ENCODE measurements at regions not wholly inside any gene's neighbourhood (a gene's known extent, or its start where the extent isn't known, plus 50 kb on each side); places are given as distances from the start of the nearest gene placed in this dataset.
"Not testable (repeated sequence)": the region's sequence is repeated elsewhere in the genome, so short reads cannot be mapped to it uniquely, and the experiment has no call there.

DNA sequence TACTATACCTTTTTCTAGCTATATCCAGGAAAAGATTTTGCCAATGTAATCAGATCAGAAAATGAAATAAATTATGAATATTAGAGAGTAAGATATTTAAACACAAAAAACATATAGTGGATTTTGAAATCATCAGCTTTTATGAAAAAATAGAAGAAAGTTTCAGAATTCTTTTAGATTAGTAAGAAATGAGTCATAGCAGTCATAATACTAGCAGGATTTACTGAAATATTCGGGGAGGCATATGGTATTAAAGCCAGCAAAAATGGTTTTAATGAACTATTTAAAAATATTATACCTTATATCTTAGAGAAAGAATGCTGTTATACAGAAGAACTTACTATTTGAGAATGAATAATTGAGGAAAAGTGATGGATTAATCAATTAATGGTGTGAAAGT, 303.6 kb upstream of the NUDT12 start:
- TF ChIP-seq, protein P1, sequence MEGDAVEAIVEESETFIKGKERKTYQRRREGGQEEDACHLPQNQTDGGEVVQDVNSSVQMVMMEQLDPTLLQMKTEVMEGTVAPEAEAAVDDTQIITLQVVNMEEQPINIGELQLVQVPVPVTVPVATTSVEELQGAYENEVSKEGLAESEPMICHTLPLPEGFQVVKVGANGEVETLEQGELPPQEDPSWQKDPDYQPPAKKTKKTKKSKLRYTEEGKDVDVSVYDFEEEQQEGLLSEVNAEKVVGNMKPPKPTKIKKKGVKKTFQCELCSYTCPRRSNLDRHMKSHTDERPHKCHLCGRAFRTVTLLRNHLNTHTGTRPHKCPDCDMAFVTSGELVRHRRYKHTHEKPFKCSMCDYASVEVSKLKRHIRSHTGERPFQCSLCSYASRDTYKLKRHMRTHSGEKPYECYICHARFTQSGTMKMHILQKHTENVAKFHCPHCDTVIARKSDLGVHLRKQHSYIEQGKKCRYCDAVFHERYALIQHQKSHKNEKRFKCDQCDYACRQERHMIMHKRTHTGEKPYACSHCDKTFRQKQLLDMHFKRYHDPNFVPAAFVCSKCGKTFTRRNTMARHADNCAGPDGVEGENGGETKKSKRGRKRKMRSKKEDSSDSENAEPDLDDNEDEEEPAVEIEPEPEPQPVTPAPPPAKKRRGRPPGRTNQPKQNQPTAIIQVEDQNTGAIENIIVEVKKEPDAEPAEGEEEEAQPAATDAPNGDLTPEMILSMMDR (conservative IDR thresholded peaks at IDR 0.05; ENCODE audit: low read depth, low read length) = no peak
- DNase-seq (ENCODE audit: low read depth) = peak; percentile 40
- H3K4me3 ChIP-seq (ENCODE audit: low read depth, low read length) = no peak overlapping the region

DNA sequence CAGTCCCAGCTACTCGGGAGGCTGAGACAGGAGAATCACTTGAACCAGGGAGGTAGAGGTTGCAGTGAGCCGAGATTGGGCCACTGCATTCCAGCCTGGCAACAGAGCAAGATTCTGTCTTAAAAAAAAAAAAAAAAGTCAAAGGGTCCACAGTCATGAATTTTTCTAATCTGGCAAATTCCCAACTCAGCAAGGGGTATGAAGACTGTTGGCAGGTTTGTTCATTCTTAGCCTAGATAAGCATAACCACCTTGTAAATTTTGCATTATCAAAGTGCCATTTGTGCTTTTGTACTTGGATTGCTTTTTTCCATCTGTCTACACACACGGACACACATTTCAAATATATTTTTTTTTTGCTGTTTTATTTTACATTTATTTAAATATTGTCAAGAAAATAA, 299.8 kb upstream of the NUDT12 start:
- peak; percentile 79 for DNase-seq (ENCODE audit: low read depth)
- H3K4me3 ChIP-seq (ENCODE audit: low read depth, low read length) = no peak overlapping the region
- TF ChIP-seq, protein P1 (conservative IDR thresholded peaks at IDR 0.05; ENCODE audit: low read depth, low read length) = no peak

DNA sequence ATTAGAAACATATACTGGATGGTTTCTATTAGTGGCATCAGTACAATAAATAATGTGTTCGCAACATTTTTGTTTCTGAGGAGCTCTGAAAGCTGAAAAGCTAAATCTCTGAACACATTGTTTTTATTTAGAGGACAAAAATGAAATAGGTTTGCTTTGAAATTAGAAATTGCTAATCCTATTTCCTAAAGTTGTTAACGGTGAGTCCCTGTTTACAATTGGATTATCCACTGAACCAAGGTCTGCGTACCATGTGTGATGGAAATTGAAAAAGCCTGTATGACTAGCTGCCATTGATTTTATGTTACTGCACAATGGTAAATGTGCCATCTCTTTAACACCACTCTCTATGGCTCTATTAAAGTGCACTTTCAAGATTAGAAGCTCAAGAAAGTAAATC, 297.7 kb upstream of the NUDT12 start:
- TF ChIP-seq, protein P1 (conservative IDR thresholded peaks at IDR 0.05; ENCODE audit: low read depth, low read length) = no peak
- no peak for DNase-seq (ENCODE audit: low read depth)
- H3K4me3 ChIP-seq (ENCODE audit: low read depth, low read length) = no peak overlapping the region

DNA sequence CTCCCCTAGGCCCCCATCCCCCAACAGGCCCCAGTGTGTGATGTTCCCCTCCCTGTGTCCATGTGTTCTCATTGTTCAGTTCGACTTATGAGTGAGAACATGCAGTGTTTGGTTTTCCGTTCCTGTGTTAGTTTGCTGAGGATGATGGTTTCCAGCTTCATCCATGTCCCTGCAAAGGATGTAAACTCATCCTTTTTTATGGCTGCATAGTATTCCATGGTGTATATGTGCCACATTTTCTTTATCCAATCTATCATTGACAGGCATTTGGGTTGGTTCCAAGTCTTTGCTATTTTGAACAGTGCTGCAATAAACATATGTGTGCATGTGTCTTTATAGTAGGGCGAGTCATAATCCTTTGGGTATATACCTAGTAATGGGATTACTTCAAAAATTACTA, 295.8 kb upstream of the NUDT12 start:
- not testable (repeated sequence) for H3K4me3 ChIP-seq (ENCODE audit: low read depth, low read length); DNase-seq (ENCODE audit: low read depth)

DNA sequence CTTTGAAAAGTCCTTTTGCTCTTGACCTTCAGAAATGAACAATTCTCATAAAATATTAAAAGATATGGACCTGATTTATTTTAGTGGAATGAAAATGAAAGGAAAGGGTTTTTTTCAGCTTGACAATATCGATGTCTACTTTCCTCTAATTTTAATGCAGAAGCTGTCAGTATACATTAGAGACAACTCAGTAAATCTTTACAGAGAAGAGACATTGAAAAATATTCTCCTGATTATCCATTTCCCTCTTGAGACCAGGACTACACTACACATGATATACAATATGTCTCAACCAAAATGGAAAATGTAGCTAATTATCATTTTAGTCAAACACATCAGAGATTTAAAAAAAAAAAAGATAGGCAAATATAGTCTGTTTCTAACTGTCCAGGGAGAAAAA, 288.5 kb upstream of the NUDT12 start:
- DNase-seq (ENCODE audit: low read depth) = no peak
- H3K4me3 ChIP-seq (ENCODE audit: low read depth, low read length) = no peak overlapping the region
- TF ChIP-seq, protein P1 (conservative IDR thresholded peaks at IDR 0.05; ENCODE audit: low read depth, low read length) = no peak

DNA sequence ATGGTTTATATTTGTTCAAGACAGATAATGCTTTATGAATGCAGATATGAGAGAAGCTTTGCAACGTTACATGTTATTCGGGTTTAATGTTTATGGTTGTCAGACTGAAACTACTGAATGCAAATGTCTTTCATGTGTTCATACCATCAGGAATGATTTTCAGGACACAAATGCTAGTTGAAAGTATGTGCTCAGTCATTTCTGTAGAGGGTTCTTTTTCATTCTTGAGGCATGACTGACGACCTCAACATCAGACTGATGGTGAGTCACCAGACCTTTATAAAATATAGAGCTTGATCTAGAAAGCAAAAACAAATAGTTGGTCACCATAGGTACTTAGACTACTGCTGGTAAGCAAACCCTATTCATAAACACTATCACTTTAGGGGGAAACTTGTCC, 287.3 kb upstream of the NUDT12 start:
- peak; percentile 94 for DNase-seq (ENCODE audit: low read depth)
- TF ChIP-seq, protein P1 (conservative IDR thresholded peaks at IDR 0.05; ENCODE audit: low read depth, low read length) = no peak
- H3K4me3 ChIP-seq (ENCODE audit: low read depth, low read length) = no peak overlapping the region

DNA sequence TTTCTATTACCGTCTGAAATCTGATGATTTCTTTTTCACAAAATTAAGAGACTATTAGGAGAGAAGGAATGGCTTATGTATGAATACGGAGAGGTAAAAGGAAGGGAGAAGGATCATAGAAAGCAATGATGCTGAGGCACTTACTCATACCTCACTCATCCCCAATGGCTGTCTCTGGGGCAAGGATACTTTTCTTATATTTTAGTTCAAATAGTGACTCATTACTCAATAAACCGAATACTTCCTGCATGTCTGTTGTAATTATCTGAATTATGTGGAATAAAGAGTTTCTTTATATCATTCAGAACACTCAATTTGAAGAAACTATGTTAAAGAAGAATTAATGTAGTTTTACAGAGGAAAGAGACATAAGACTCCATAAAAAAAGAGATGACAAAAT, 284.5 kb upstream of the NUDT12 start:
- peak; percentile 21 for DNase-seq (ENCODE audit: low read depth)
- TF ChIP-seq, protein P1 (conservative IDR thresholded peaks at IDR 0.05; ENCODE audit: low read depth, low read length) = no peak
- no peak overlapping the region for H3K4me3 ChIP-seq (ENCODE audit: low read depth, low read length)

DNA sequence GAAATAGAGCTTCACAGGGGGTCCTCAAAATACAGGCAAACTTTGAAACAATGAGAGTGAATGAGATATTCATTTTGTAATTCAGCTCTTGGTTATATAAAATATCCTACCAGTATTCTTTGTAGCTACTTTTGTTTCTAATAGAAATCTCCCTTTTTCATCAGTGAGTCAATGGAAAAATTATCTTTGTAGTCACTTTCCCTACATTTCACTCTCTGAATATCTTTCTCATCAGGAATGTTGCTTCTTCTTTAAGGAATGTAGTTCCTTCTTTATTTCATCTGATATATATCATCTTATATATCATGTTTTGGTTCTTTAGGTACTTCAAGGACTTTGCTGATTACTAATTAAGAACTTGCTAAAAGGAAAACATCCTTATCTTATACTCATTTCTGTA, 280.3 kb upstream of the NUDT12 start:
- H3K4me3 ChIP-seq (ENCODE audit: low read depth, low read length) = no peak overlapping the region
- no peak for DNase-seq (ENCODE audit: low read depth)
- TF ChIP-seq, protein P1 (conservative IDR thresholded peaks at IDR 0.05; ENCODE audit: low read depth, low read length) = no peak

Measured in choroid plexus epithelial cell (primary cell).